GM12874 (cell line): ENCODE measurements at regions not wholly inside any gene's neighbourhood (a gene's known extent, or its start where the extent isn't known, plus 50 kb on each side); places are given as distances from the start of the nearest gene placed in this dataset.

Experiments used
- TF ChIP-seq, protein P1 (sequence below): IDR thresholded peaks from 2 replicates; pipeline ENCODE4 v1.5.1; 2011; ENCODE audit warnings: low read depth, mild to moderate bottlenecking, control low read depth, low read length, moderate library complexity; ENCODE audit not compliant: insufficient read depth

DNA sequence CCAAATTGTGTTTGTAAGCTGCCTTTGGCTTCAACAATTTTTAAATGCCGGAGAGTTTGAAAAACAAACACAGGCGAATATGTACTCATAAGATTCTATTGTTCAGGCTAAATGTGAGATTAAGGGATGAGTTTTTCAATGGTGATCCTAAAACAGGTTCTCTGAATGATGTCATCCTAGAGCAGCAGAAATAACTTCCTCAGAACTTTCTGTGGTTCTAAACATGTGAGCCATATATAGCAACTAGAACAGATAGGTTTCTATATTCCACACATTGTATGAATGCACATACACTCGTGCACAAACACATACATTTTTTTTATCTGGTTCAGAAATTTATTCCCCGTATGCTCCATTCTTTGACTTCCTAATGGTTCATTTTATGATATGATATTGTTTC, 1352.2 kb downstream of the CDH8 start:
- TF ChIP-seq, protein P1, sequence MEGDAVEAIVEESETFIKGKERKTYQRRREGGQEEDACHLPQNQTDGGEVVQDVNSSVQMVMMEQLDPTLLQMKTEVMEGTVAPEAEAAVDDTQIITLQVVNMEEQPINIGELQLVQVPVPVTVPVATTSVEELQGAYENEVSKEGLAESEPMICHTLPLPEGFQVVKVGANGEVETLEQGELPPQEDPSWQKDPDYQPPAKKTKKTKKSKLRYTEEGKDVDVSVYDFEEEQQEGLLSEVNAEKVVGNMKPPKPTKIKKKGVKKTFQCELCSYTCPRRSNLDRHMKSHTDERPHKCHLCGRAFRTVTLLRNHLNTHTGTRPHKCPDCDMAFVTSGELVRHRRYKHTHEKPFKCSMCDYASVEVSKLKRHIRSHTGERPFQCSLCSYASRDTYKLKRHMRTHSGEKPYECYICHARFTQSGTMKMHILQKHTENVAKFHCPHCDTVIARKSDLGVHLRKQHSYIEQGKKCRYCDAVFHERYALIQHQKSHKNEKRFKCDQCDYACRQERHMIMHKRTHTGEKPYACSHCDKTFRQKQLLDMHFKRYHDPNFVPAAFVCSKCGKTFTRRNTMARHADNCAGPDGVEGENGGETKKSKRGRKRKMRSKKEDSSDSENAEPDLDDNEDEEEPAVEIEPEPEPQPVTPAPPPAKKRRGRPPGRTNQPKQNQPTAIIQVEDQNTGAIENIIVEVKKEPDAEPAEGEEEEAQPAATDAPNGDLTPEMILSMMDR, result no peak

DNA sequence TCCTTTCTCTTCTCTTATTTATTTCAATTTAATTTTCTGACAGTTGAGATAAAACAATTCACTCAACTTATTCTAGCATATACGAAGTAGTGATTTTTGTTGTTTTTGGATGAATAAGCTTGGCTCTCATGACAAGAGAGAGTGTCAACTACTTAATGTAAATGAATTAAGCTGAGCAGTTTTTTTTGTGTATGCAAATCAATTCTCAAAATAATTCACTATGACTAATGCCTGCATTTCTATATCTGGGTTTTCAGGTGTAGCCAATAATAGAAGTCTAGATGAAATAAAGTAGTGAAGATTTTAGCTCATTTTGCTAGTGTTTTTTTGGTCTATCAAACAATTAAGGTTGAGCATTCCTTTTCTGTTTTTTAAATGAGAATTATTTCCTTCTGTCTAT, 1354.0 kb downstream of the CDH8 start:
- TF ChIP-seq, protein P1, result no peak

DNA sequence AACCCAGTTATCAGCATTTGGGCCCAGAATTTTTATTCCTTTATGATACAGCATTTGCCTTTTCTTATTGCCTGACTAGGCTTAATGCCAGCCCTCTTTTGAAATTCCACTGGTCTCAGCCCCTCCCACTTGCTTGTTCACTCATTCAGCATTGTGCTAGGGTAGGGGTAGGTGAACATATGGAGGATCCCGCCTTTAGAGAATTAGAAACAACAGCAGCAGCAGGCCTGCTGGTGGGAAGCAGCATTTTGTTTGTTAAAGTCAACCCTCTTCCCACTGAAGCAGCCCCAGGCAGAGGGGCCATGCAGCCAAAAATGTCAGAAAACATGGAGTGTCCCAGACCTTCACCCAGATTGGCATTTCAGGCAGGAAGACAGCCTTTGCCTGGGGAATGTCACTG, 1355.2 kb downstream of the CDH8 start:
- TF ChIP-seq, protein P1, result no peak

DNA sequence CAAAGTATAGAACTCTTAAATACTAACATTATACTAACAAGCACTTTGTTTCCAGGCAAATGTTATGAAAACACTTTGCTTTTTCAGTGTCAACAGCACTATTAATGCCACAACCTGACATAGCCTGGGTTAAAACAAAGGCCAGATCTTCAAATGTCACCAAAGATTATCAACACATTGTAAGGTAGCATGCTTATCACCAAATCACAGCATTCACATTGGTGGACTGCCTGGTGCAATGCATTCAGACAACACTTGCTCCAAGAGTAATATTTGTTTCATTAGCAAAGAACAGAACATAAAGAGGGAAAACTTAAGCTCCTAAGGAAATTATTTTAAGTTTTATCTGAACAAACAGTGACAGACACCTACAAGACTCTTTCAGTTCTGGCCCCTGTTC, 1361.2 kb downstream of the CDH8 start:
- TF ChIP-seq, protein P1, result no peak

DNA sequence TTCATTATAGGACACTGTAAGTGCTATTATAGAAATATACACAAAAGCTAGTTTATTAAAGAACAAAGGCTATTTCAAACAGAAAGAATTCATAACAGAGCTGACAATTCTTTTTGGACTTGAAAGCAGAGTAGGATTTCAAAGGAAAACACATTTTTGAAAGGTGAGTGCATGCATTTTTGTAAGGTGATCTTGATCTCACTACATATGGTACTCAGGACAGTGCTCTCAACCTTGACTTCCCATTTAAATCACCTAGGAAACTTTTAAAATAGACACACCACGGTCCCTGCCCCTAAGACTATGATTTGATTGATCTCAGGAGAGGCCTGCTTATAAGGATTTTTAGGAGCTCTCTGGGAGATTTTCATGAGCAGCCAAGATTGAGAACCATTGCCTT, 1362.0 kb downstream of the CDH8 start:
- TF ChIP-seq, protein P1, result no peak

DNA sequence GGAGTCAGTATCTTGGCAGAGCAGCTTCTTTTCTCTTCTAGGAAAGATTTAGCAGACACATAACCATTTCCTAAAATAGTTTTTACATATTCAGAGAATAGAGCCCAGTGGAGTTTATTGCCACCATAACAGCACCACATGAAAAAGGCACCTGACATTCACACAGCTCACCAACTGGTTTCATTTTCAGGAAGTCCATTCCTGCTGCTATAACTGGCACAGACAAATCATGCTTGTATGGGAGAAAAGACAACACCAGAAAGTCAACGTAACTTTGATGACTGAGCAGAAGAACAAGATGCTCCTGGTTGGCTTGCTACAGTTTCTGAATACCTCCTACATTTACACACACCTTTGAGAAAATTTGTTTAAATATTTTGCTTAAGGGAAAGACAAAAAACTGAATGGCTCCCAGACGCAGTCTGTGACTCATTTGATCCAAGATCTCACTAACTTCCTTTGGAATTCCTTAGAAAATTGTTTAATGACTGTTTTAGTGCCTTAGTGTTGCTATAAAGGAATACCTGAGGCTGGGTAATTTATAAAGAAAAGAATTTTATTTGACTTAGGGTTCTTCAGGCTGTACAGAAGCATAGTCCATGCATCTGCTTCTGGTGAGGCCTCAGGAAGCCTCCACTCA, 1380.6 kb downstream of the CDH8 start:
- TF ChIP-seq, protein P1, result no peak

DNA sequence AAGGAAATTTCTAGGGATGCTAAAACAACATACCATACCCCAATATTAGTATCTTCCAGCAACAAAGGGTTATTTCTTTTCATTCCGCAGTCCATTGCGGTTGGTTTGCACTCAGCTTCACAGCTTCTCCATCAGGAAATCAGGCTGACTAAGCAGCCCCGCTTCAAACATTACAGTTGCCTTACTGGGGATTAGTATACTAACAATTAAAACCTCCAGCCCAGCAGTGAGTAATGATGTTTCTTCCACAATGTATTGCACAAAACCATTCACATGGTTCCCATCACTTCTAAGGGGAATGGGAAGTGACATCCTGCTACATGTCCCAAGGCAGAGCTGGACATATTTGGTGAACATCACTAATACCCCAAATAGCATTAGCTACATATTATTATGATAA, 1384.9 kb downstream of the CDH8 start:
- TF ChIP-seq, protein P1, result no peak
